ENCODE measurements at regions not wholly inside any gene's neighbourhood (a gene's known extent, or its start where the extent isn't known, plus 50 kb on each side); places are given as distances from the start of the nearest gene placed in this dataset.

DNA sequence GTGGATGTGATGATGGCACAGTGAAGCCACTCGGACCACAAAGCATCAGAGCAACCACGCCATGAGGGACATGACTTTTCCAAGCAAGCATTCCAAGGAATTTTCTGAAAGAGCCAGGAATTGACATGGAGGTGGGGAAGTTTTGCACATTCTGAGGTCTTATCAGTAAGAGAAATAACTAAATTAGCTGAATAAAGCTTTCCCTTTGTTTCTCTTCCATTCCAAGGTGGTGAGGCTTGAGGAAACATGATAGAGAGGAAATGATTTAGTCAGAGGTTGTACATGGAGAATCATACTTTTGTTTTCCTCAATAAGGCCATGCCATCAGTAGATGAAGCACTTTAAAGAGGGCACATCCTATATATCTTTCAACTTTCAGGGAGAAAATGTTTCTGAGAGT is 115.7 kb upstream of the MMADHC start:
- no peak overlapping the region for H3K4me3 ChIP-seq (ENCODE audit: low read depth, low read length)
- no peak for TF ChIP-seq CTCF (IDR thresholded peaks at IDR 0.05; ENCODE audit: low read depth, low read length, missing control alignments)
- no peak for DNase-seq (ENCODE audit: low read depth)
- in situ Hi-C loops (cut with HindIII; ENCODE audit: low sequenced_read_pairs): no loop called here

- no peak for DNase-seq (ENCODE audit: low read depth)
- no peak overlapping the region for H3K4me3 ChIP-seq (ENCODE audit: low read depth, low read length)
- in situ Hi-C loops (cut with HindIII; ENCODE audit: low sequenced_read_pairs): no loop called here
- no peak for TF ChIP-seq CTCF (IDR thresholded peaks at IDR 0.05; ENCODE audit: low read depth, low read length, missing control alignments)
Observed at GRCh38 chr2:149702571-149702970, 115.0 kb upstream of the MMADHC start.

DNA sequence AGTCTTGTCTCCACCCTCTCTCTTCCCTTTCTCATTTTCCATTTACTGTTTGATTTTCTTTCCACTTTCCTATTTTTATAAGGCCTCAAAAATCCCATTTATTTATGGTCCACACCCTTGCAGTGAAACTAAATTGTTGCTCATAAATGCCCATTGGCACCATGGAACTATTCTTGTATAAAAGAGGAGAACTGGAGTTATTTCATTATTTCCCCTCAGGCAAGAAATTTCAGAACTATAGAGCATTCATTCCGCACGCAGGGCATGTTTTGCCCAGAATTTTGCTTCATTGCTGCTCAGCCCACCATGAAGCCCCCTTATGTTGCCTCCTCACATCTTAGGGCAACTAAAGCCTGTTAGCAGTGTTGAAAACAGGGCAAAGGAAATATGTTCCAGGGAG is 113.7 kb upstream of the MMADHC start:
- in situ Hi-C loops (cut with HindIII; ENCODE audit: low sequenced_read_pairs): no loop called here
- no peak for TF ChIP-seq CTCF (IDR thresholded peaks at IDR 0.05; ENCODE audit: low read depth, low read length, missing control alignments)
- no peak for DNase-seq (ENCODE audit: low read depth)
- H3K4me3 ChIP-seq (ENCODE audit: low read depth, low read length): no peak overlapping the region

- DNase-seq (ENCODE audit: low read depth): no peak
- in situ Hi-C loops (cut with HindIII; ENCODE audit: low sequenced_read_pairs): no loop called here
- no peak overlapping the region for H3K4me3 ChIP-seq (ENCODE audit: low read depth, low read length)
- TF ChIP-seq CTCF (IDR thresholded peaks at IDR 0.05; ENCODE audit: low read depth, low read length, missing control alignments): no peak
Observed at GRCh38 chr2:149692961-149693396, 105.4 kb upstream of the MMADHC start.

DNA sequence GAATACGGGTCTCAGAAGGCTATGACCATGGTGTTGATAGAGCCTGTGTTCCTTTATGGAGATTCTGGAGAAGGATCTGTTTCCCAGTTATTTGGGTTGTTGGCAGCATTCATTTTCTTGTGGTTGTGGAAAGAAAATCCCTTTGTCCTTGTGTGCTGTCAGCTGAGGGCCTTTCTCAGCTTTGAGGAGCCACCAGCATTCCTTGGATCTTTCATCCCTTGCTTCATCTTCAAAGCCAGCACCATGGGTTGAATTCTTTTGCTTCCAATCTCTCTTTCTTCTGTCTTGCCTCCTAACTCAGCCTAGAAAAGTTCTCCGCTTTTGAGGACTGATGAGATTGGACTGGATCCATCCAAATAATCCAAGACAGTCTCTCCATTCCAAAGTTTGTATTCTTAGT is 103.2 kb upstream of the MMADHC start:
- TF ChIP-seq CTCF (IDR thresholded peaks at IDR 0.05; ENCODE audit: low read depth, low read length, missing control alignments): no peak
- in situ Hi-C loops (cut with HindIII; ENCODE audit: low sequenced_read_pairs): no loop called here
- DNase-seq (ENCODE audit: low read depth): no peak
- no peak overlapping the region for H3K4me3 ChIP-seq (ENCODE audit: low read depth, low read length)

DNA sequence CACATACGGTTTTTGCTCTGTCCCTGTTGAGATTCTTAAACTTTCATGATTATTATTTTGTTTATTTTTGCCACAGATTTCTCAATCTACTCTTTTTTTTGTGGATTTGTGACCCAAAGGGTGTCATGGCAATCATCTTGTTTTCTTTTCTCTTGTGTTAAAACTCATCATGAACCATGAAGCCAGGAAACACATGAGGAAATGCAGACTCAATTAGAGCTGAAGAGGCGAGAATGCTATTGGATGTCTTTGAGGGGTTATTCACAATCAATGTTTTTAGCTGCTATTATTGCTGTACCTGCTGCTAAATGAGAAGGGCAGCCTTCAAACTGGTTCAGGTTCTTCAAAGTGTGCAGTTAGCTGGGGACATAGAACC is 99.5 kb upstream of the MMADHC start:
- no peak for DNase-seq (ENCODE audit: low read depth)
- no peak for TF ChIP-seq CTCF (IDR thresholded peaks at IDR 0.05; ENCODE audit: low read depth, low read length, missing control alignments)
- H3K4me3 ChIP-seq (ENCODE audit: low read depth, low read length): no peak overlapping the region
- in situ Hi-C loops (cut with HindIII; ENCODE audit: low sequenced_read_pairs): no loop called here

Data from astrocyte of the cerebellum (primary cell).